ENCODE measurements at regions not wholly inside any gene's neighbourhood (a gene's known extent, or its start where the extent isn't known, plus 50 kb on each side); places are given as distances from the start of the nearest gene placed in this dataset.

DNA sequence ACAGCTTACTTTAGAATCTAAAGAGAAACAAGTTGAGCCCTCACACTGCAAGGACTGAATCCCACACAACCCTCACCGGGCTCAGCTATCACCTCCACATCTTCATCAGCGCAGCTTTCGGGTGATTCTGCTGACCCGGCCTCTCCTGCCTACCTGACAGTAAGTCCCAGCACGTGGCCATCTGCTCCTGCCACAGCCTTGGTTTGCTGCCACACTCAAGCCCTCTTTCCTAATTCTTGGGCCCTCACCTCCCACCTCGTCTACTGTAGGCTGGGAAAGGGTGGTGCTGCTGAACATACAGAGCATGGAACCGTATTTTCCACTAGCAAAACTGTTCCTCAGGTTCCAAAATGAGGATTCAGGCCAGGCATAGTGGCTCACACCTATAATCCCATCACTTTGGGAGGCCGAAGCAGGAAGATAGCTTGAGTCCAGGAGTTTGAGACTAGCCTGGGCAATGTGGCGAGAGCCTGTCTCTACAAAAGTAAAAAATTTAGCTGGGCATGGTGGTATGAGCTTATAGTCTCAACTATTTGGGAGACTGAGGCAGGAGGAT is 55.3 kb upstream of the HAAO start:
- Histone ChIP-seq H3K4me3 (ENCODE audit: low read depth in 2 of 2, low read length in 2 of 2) (no peak overlapping the region), H3K27me3 (ENCODE audit: control insufficient read depth, insufficient read depth, low read length) (no peaks in the 10 kb centered on the region), H3K36me3 (ENCODE audit: control insufficient read depth, insufficient read depth, low read length) (no peaks in the 10 kb centered on the region), H3K27ac (ENCODE audit: low read length) (no peak overlapping the region), H3K9me3 (ENCODE audit: control insufficient read depth, insufficient read depth, low read depth, low read length) (no peaks in the 10 kb centered on the region), H3K4me1 (ENCODE audit: control insufficient read depth, insufficient read depth, low read length) (no peaks in the 10 kb centered on the region)
- TF ChIP-seq, protein P1, sequence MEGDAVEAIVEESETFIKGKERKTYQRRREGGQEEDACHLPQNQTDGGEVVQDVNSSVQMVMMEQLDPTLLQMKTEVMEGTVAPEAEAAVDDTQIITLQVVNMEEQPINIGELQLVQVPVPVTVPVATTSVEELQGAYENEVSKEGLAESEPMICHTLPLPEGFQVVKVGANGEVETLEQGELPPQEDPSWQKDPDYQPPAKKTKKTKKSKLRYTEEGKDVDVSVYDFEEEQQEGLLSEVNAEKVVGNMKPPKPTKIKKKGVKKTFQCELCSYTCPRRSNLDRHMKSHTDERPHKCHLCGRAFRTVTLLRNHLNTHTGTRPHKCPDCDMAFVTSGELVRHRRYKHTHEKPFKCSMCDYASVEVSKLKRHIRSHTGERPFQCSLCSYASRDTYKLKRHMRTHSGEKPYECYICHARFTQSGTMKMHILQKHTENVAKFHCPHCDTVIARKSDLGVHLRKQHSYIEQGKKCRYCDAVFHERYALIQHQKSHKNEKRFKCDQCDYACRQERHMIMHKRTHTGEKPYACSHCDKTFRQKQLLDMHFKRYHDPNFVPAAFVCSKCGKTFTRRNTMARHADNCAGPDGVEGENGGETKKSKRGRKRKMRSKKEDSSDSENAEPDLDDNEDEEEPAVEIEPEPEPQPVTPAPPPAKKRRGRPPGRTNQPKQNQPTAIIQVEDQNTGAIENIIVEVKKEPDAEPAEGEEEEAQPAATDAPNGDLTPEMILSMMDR (IDR thresholded peaks at IDR 0.05), result no peak
- TF ChIP-seq TCF7L2 (IDR thresholded peaks at IDR 0.05; ENCODE audit: low read depth, low read length) (no peak), POLR2AphosphoS5 (IDR thresholded peaks at IDR 0.05; ENCODE audit: low read depth, low read length) (no peak), SIN3A (IDR thresholded peaks at IDR 0.05; ENCODE audit: borderline replicate concordance, insufficient read depth, low read depth, low read length) (no peak), REST (IDR thresholded peaks at IDR 0.05; ENCODE audit: insufficient read depth in 1 of 2, low read depth in 2 of 2, low read length in 1 of 2) (no peak)
- in situ Hi-C loops (cut with HindIII; ENCODE audit: low pct_unique_long_range_greater_than_20kb, low sequenced_read_pairs), result no loop called here
- POLR2A ChIA-PET, result no interaction called here
- DNase-seq (ENCODE audit: low read depth, low spot score) (no peak), ATAC-seq (no peak)
- CTCF ChIA-PET, result no interaction called here
- intact Hi-C loops (cut with micrococcal nuclease; ENCODE audit: unreplicated experiment), result no loop called here
- BruUV-seq (replicated peaks), result no TSS peak

- Histone ChIP-seq H3K4me1 (ENCODE audit: control insufficient read depth, insufficient read depth, low read length) (no peaks in the 10 kb centered on the region), H3K4me3 (ENCODE audit: low read depth in 2 of 2, low read length in 2 of 2) (no peak overlapping the region), H3K36me3 (ENCODE audit: control insufficient read depth, insufficient read depth, low read length) (no peaks in the 10 kb centered on the region), H3K27ac (ENCODE audit: low read length) (no peak overlapping the region), H3K9me3 (ENCODE audit: control insufficient read depth, insufficient read depth, low read depth, low read length) (no peaks in the 10 kb centered on the region), H3K27me3 (ENCODE audit: control insufficient read depth, insufficient read depth, low read length) (no peaks in the 10 kb centered on the region)
- no TSS peak for BruUV-seq (replicated peaks)
- no peak for DNase-seq (ENCODE audit: low read depth, low spot score)
- ATAC-seq, result no peak
- ChIA-PET POLR2A (interaction anchor here (0.6 kb wide), 1 partner anchor 720 kb away, joined by 7 read pairs; no protein-coding TSS in a partner anchor), CTCF (no interaction called here)
- TF ChIP-seq REST (IDR thresholded peaks at IDR 0.05; ENCODE audit: insufficient read depth in 1 of 2, low read depth in 2 of 2, low read length in 1 of 2), result no peak
- no peak for TF ChIP-seq POLR2AphosphoS5 (IDR thresholded peaks at IDR 0.05; ENCODE audit: low read depth, low read length)
- TF ChIP-seq TCF7L2 (IDR thresholded peaks at IDR 0.05; ENCODE audit: low read depth, low read length), result no peak
- TF ChIP-seq SIN3A (IDR thresholded peaks at IDR 0.05; ENCODE audit: borderline replicate concordance, insufficient read depth, low read depth, low read length), result no peak
- TF ChIP-seq, protein P1 (IDR thresholded peaks at IDR 0.05), result no peak
- in situ Hi-C loops (cut with HindIII; ENCODE audit: low pct_unique_long_range_greater_than_20kb, low sequenced_read_pairs) (no loop called here), intact Hi-C loops (cut with micrococcal nuclease; ENCODE audit: unreplicated experiment) (no loop called here)
Observed at GRCh38 chr2:42846932-42847595, 54.7 kb upstream of the HAAO start.

Measured in Panc1 (cell line).